HuH-7.5 (cell line): ENCODE measurements at regions not wholly inside any gene's neighbourhood (a gene's known extent, or its start where the extent isn't known, plus 50 kb on each side); places are given as distances from the start of the nearest gene placed in this dataset.
"Not testable (repeated sequence)": the region's sequence is repeated elsewhere in the genome, so short reads cannot be mapped to it uniquely, and the experiment has no call there.

Source experiments
- DNase-seq: peaks from one replicate; pipeline ENCODE4 v3.0.0; 2011; ENCODE audit warnings: low spot score

DNA sequence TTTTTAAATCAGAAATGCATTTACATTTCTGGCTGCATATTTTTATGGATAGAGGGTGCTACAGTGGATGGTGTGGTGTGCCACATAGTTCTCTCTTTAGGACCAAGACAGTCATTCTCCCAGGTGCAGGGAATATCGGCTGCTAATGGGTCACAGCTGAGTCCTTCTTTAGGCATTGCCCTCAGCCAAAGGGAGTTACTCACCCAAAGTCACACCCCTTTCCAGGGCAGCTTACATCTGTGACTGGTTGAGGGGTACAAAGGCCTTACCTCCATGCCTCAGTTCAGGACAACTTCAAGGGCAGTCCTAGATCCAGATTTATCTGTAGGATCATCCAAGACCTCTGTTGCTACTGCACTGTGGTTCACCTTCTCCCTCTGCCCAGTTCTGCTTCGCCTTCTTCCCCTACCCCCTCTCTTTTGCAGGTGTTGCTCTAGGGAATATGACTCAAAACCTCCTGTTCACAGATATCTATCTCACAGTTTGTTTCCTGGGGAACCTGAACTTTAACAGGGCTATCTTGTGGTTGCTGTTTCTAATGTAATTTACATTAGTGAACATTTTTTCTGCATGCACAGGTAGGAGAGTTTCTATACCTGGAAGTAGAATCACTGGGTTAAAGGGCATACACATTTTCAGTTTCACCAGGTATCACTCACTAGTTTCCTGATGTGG is 413.9 kb downstream of the RPS6KC1 start:
- DNase-seq = no peak

DNA sequence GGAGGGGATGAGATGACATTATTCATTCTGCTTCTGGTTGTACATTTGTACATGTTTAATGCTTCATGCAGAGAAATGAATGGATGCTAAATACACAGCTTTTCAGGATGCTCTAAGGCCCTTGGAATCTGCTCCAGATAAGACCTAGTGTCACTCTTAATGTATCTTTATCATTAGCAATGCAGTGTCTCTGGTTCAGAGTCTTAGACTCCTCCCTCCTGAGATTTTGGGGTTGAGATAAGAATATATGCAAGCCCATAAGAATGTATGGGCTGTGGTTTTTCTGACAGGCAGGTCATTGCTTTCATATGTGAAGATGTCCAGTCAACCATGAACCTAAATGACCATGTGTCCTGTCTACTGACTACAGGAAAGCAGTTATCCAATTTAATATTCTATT is 415.5 kb downstream of the RPS6KC1 start:
- no peak for DNase-seq

DNA sequence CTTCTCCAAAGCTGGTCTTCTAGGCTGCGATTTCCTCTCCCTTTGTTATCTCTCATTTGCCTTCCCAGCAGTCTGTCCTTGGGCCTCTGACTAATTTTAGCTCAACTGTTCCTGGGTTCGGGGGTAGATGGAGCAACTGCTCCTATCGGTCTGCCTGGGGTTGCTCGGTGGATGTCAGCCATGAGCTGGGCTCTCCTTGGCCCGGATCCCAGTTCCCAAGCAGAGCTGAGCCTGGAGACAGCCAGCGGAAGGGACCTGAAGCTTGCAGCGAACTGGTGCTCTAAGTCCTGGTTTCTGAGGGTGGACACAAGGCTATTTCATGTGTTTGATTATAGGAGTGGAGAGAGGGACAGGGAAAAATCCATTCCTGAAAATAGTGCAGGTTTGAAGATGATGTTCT is 423.0 kb downstream of the RPS6KC1 start:
- no peak for DNase-seq

DNA sequence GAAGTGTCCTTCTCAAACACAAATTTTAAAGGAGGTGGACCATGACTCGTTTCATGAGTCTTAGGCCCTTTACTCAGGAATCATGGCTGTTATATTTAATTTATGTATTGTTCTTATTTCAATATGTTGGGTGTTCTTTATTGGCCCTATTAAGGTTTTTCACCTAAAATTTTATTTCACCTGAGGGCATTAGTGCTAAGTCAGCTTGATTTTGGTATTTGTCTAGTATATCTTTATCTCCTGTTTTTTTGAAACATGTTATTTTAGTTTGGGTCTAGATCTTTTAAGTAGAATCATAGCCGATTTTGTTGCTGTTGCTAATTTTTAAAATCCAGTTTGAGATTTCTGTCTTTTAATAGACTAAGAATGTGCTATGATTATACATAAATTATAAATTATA is 430.4 kb downstream of the RPS6KC1 start:
- DNase-seq = no peak

DNA sequence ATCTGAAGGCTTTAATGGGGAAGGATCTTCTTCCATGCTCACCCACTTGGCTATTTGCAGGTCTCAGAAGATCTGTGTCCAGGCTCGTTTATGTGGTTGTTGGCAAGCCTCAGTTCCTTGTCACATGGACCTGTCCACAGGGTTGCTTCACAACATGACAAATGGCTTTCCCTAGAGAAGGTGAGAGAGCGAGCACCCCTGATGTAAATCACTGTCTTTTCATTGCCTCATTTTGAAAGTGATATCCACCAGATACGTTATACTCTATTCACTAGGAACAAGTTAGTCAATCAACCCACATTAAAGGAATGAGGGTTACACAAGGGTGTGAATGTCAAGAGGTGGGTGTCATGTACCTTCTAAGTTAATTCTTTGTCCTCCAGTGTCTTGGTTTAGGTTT is 433.3 kb downstream of the RPS6KC1 start:
- DNase-seq = no peak

DNA sequence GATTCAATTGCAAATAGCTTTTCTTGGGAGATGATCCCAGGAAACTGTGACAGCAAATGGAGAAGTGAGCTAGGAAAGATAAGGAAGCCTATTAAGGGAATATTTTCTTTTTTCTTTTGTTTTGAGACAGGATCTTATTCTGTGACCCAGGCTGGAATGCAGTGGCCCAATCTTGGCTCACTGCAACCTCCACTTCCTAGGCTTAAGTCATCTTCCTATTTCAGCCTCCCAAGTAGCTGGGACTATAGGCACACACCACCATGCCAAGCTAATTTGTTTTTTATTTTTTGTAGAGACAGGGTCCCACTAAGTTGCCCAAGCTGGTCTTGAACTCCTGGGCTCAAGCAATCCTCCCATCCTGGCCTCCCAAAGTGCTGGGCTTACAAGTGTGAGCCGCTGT is 433.7 kb downstream of the RPS6KC1 start:
- DNase-seq = no peak

DNA sequence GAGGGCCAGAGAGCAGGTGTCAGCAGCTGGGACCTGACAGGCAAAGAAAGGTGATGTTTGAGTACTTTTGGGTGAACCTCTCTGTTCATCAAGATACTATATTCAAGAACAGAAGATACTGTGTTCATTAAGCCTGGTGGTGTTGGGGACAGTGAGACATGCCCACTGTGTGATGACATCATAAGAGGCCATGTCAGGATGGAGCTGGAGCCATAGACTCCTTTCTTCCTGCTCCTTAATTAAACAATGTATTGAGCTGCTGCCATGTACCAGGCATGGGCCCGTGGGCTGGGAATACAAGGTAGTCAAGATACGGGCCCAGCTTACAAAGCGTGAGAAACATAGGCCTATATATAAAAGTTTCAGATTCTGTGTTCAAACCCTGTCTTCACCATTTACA is 435.4 kb downstream of the RPS6KC1 start:
- no peak for DNase-seq

DNA sequence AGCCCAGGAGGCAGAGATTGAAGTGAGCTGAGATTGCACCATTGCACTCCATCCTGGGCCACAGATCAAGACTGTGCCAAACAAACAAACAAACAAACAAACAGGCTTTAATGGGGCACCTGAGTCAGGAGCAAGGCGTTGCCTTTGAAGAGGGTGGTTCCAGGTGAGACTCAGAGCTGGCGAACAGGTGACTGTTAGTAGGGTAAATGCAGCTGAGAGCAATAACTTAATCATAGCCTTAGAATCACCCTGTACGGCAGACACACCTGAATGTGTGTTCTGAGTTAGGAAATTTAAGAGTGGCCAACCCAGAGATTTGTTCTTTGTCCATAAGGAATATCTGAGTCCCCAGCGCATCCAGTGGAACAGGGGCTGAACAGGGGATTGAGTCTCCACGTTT is 440.4 kb downstream of the RPS6KC1 start:
- DNase-seq = no peak

DNA sequence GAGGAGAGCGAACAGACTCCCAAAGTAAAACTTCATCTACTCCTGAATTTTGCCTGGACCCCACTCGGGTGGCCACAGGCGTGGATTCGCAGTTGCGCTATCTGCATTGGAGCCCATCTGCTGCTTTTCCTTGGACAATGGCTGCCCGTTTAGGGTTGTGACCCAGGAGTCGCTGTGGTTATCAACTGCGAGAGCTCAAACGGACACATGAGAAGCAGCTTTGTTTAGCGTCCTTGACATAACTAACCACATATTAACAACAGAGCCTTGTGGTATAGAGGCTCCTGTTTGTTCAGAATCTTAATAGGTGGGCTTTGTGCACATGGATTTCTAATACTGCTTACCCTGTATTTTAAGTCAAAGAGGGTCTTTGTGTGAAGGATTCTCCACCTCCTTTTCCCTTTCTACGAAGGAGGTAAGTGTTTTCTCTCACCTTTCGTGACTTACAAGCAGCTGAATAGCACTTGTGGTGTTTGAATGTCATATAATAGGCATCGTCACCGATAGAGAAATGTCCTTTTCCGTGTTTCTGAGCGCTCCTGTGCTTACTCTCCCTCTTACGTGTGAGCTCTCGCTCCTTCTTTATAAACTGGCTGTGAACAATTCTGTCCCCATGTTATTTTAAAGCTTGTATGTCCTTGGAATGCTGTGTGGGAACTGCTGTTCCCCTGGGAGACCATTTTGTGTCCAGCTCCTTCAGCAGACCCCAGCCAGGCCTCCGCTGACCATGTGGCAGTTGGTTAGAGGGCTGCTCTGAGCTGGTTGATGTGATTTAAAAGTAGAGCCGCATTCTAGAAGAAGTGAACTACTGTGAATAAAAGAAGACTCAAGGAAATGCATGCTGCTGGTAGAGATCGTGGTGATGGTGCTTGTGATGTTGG is 441.4 kb downstream of the RPS6KC1 start:
- DNase-seq = no peak

DNA sequence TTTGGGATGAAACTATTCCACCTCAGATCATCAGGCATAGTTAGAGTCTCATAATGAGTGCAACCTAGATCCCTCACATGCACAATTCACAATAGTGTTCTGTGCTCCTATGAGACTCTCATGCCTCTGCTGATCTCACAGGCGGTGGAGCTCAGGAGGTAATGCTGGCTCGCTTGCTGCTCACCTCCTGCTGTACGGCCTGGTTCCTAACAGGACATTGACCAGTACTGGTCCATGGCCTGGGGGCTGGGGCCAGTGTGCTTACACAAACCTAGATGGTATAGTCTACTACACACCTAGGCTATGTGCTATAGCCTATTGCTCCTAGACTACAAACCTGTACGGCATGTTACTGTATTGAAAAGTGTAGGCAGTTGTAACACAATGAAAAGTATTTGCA is 448.4 kb downstream of the RPS6KC1 start:
- DNase-seq = no peak

DNA sequence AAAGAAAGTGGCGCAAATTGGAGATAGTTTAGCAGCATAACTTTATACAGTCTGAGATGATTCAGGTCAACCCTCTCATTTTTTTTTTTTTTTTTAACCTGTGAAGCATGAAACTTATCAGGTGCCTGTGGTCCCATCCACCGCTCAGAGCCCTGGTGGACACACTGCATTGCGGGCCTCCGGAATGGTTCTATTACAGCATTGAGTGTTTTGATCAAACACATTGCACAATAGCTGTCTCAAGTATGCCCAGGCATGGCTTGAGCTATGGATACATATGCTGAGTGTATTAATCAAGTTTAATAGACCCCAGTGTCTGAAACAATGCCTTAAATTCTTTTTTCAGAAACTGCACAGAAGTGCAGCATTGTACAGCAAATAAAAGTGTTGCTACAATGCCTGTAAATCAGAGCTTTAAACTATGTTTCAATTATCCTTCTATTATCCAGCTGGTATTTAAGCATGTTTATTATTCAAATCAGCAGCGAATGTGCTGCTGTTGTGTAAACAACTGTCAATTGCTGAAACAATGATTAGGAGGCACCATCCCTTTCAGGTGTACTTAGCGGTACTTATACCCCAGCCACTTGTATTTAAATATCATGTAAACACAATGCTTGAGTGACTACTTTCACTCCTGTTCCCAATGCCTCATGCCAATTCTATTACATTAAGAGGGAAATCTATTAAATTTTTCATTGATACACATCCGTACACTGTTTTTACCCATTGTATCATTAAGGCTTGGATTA is 456.6 kb downstream of the RPS6KC1 start:
- no peak for DNase-seq

DNA sequence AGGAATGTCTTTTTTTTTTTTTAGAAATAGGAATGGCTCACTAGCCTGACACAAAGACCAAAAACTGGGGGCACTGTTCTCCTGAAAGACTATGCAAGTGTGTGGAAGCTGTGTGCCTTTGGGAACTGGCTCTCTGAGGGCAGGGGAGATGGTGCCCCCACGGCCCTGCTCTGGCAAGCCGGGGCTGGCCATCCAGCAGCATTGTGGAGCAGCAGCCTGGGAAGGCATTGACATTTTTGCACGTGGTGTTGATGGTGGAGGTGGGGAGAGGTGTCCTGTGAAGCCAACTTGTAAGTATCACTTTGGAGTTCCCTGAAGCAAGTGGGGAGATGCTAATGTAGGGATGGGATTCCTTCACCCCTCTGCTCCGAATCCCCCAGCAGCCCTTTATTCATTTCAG is 460.1 kb downstream of the RPS6KC1 start:
- no peak for DNase-seq

DNA sequence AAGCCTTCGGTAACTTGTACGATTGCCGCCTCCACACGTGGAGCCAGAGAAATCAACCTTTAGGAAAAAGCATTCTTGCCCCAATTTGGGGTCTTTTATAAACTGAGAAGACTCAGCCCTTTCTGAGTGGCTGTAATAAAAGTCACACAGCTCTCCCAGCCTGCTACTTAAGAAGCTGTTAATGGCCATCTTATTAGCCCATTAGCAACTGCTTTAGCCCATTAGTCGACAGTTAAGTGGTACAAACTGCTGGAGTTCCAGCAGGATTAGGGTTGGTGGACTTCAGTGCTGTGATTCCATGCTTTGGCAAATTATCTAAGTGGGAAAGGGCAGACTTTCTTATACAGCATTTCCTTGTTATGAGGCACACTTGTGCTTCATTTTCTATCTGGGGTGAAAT is 461.3 kb downstream of the RPS6KC1 start:
- DNase-seq = no peak

DNA sequence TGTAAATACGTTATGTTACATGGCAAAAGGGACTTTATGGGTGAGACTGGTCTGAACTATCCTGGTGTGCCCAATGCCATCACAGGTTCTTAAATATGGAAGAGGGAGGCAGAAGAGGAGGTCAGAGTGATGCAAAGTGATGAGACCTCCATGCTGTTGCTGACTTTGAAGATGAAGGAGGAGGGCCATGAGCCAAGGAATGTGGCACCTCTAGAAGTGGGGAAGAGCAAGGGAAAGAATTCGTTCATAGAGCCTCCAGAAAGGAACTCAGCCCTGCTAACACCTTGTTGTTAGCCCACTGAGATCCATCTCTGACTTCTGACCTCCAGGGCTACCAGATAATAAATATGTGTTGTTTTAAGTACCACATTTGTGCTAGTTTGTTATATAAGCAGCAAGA is 462.0 kb downstream of the RPS6KC1 start:
- no peak for DNase-seq

DNA sequence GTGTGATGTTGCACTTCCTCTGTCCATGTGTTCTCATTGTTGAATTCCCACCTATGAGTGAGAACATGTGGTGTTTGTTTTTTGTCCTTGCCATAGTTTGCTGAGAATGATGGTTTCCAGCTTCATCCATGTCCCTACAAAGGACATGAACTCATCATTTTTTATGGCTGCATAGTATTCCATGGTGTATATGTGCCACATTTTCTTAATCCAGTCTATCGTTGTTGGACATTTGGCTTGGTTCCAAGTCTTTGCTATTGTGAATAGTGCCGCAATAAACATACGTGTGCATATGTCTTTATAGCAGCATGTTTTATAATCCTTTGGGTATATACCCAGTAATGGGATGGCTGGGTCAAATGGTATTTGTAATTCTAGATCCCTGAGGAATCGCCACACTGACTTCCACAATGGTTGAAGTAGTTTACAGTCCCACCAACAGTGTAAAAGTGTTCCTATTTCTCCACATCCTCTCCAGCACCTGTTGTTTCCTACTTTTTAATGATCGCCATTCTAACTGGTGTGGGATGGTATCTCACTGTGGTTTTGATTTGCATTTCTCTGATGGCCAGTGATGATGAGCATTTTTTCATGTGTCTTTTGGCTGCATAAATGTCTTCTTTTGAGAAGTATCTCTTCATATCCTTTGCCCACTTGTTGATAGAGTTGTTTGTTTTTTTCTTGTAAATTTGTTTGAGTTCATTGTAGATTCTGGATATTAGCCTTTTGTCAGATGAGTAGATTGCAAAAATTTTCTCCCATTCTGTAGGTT is 463.6 kb downstream of the RPS6KC1 start:
- DNase-seq = not testable (repeated sequence)

DNA sequence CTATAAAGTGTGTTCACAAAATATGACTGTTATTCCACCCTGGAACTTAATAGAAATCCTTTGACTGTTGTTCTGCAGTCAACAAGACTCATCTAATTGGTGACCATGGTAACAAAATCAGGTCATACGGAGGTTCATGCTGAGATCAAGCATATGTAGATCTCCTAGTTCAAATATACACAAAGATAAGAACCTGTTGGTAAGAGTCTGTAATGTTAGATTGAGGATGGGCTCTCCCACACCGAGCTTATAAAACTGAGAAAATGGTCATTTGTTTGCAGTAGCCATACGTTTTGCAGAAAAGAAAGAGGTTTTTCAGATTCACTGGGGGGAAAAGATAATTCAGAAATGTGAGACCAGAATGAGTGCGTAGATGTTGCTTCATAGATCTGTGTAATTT is 468.1 kb downstream of the RPS6KC1 start:
- DNase-seq = no peak

DNA sequence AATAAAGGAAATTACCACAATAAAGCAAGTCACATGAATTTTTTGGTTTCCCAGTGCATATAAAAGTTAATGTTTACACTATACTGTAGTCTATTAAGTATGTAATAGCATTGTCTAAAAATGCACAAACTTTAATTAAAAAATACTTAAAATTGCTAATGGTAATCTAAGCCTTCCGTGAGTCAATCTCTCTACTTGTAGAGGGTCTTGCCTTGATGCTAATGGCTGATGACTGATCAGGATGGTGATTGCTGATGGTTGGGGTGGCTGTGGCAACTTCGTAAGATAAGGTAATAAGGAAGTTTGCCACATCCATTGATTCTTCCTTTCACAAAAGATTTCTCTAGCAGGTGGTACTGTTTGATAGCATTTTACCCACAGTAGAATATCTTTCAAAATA is 466.6 kb upstream of the PROX1 start:
- no peak for DNase-seq

DNA sequence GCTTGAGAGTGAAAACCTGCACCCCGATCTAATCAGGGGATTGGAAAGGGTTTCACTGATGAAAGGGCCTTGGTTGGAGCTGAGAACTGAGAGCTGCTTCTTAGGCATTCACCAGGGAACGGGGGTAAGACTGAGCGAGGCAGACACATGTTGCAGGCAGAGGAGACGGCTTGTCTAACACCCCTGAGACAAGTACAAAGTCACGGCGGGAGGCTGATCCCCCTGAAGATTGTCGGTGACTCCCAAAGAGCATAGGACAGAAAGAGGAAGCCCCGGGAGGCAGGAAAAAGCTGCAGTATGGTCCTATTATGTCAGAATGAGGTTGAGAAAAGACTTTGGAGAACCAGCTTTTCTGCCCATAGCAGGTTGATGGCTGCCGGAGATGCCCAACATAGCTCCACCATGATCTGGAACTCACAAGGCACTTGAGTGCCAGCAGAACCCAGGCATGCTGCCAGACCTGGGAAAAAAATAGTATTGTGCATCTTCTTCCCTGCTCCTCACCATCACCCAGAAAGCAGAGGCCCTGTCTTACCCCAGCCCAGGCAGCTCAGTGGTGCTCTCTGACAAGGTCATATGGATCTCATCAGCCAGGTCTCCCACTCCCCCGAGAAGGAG is 463.9 kb upstream of the PROX1 start:
- no peak for DNase-seq

DNA sequence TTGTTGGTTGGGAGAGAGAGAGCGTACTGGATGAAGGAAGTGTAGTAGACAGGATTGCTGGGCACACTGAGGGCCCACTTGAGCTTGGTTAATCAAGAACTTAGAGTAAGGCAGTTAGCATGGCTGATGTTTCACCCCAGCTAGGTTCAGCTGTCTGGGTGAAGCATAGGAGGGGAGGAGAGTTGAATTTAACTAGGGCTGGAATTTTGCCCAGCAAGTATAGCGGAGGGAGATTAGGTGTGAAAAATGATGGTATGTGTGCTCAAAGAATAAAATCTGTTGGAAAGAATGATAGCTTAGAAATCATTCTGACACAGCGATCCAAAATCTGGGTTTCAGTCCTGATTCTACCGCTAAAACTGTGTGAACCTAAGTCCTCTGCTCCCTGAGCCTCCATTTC is 461.5 kb upstream of the PROX1 start:
- DNase-seq = no peak

DNA sequence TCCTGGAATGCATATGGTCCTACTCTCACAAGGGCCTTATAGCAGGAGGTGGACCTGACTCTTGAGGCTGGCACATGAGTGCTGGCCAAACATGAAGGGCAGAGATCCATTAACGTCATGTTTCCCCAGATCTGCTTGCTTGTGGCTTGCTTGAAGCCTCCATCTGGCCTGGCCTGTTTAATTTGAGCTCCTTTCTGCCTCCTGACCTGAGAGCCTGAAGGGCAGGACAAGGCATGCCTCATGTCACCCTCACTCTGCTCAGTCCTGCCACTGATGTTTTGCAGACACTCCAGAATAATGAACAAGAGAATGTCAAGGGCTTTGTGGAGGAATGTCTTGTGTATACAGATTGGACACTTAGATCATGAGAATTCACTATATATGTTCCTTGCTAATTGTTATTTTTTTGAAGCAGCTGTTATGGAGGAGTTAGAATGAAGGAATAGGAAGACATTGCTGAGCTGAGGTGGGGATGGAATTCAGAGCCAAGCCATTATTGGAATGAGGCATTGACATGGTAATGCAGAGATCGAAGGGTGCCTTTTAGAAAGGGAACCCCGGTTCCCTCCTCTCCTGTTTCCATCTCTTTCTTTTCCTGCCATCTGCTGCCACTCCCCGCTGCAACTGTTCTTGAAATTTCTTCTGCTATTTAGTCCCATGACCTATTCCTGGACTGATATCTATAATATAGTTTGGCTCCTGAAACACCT is 457.0 kb upstream of the PROX1 start:
- no peak for DNase-seq
